ENCODE measurements at regions not wholly inside any gene's neighbourhood (a gene's known extent, or its start where the extent isn't known, plus 50 kb on each side); places are given as distances from the start of the nearest gene placed in this dataset.

- TF ChIP-seq EP300 (IDR thresholded peaks at IDR 0.05; ENCODE audit: borderline replicate concordance in 1 of 2, low read depth in 2 of 2, low read length in 2 of 2), result no peak
- no peak for TF ChIP-seq BRCA1 (IDR thresholded peaks at IDR 0.05; ENCODE audit: low read depth, low read length)
Observed at GRCh38 chr1:232381394-232382100, 248.4 kb downstream of the SIPA1L2 start (continued).

Data from H1 (cell line).